ENCODE measurements at regions not wholly inside any gene's neighbourhood (a gene's known extent, or its start where the extent isn't known, plus 50 kb on each side); places are given as distances from the start of the nearest gene placed in this dataset.
"Not testable (repeated sequence)": the region's sequence is repeated elsewhere in the genome, so short reads cannot be mapped to it uniquely, and the experiment has no call there.

- DNase-seq = no peak
These were observed 123.8 kb upstream of the FHL2 start for GRCh38 chr2:105522645-105523044.

- no peak for DNase-seq
These were observed 122.8 kb upstream of the FHL2 start for GRCh38 chr2:105521616-105522015.

- DNase-seq = no peak
These were observed 122.3 kb upstream of the FHL2 start for GRCh38 chr2:105521176-105521575.

GRCh38 chr2:105519516-105519915 is 120.7 kb upstream of the FHL2 start:
- DNase-seq = no peak

GRCh38 chr2:105518897-105519296 is 120.0 kb upstream of the FHL2 start:
- DNase-seq = no peak

- DNase-seq = no peak
These were observed 119.2 kb upstream of the FHL2 start for GRCh38 chr2:105517814-105518705.

- no peak for DNase-seq
These were observed 116.9 kb upstream of the FHL2 start for GRCh38 chr2:105515581-105516415.

- DNase-seq = no peak
These were observed 115.7 kb upstream of the FHL2 start for GRCh38 chr2:105514576-105514975.

GRCh38 chr2:105510761-105511528 is 112.1 kb upstream of the FHL2 start:
- DNase-seq = no peak

GRCh38 chr2:105509269-105510086 is 110.6 kb upstream of the FHL2 start:
- DNase-seq = no peak

- DNase-seq = not testable (repeated sequence)
These were observed 108.0 kb upstream of the FHL2 start for GRCh38 chr2:105506860-105507259.

GRCh38 chr2:105504459-105504858 is 105.6 kb upstream of the FHL2 start:
- no peak for DNase-seq

GRCh38 chr2:105502625-105503334 is 103.9 kb upstream of the FHL2 start:
- DNase-seq = no peak

GRCh38 chr2:105498281-105498846 is 99.5 kb upstream of the FHL2 start:
- DNase-seq = no peak

- no peak for DNase-seq
These were observed 98.2 kb upstream of the FHL2 start for GRCh38 chr2:105497094-105497493.

GRCh38 chr2:105496271-105496670 is 97.4 kb upstream of the FHL2 start:
- no peak for DNase-seq

GRCh38 chr2:105494683-105495425 is 96.0 kb upstream of the FHL2 start:
- DNase-seq = no peak

GRCh38 chr2:105490956-105491355 is 92.1 kb upstream of the FHL2 start:
- no peak for DNase-seq

GRCh38 chr2:105490204-105490603 is 91.4 kb upstream of the FHL2 start:
- no peak for DNase-seq

GRCh38 chr2:105489168-105489878 is 90.5 kb upstream of the FHL2 start:
- no peak for DNase-seq

Measured in activated effector memory CD4-positive, alpha-beta T cell treated with anti-CD3 and anti-CD28 coated beads, Interleukin-2, amount 50 U/mL, for 16 hours (primary cell).